Panc1 (cell line): ENCODE measurements at regions not wholly inside any gene's neighbourhood (a gene's known extent, or its start where the extent isn't known, plus 50 kb on each side); places are given as distances from the start of the nearest gene placed in this dataset.

ENCODE experiments used
- ATAC-seq: fragments of 200-7000 bp; cut with Tn5 transposase; 2 replicates; pipeline ENCODE4 v1.9.1; 2020; ENCODE audit warnings: mild to moderate bottlenecking, moderate library complexity
- BruUV-seq: library from RNA; stranded (reverse); fragments of 400-500 nt; replicated peaks from 2 replicates; lab custom pipeline; 2021; lab: Mats Ljungman, UMichigan
- CTCF ChIA-PET: fragments of 300-600 bp; sonication (Branson Sonifier 250); formaldehyde crosslinking; loops from one replicate; lab custom pipeline; 2022; ENCODE audit warnings: antibody characterized with exemption; lab: Charles Lee
- POLR2A ChIA-PET: fragments of 300-600 bp; sonication (Branson Sonifier 250); formaldehyde crosslinking; loops from one replicate; lab custom pipeline; 2022; ENCODE audit warnings: antibody characterized with exemption; lab: Charles Lee
- DNase-seq: peaks from one replicate; pipeline ENCODE4 v3.0.0-alpha.2; 2010; ENCODE audit warnings: low read depth, low spot score
- H3K27ac ChIP-seq: 2 replicates; pipeline ENCODE4 v1.5.1; 2011; ENCODE audit warnings: mild to moderate bottlenecking, low read length, inconsistent platforms
- H3K27me3 ChIP-seq: fragments of 200-500 bp; sonication (Bioruptor generic); 2 replicates; pipeline ENCODE4 v1.6.0; 2014; ENCODE audit warnings: low read length, inconsistent platforms; ENCODE audit not compliant: control insufficient read depth, insufficient read depth
- H3K36me3 ChIP-seq: fragments of 200-500 bp; sonication (Bioruptor generic); 2 replicates; pipeline ENCODE4 v1.5.1; 2014; ENCODE audit warnings: inconsistent platforms, mild to moderate bottlenecking, low read length, moderate library complexity; ENCODE audit not compliant: control insufficient read depth, insufficient read depth
- H3K4me1 ChIP-seq: 2 replicates; pipeline ENCODE4 v1.5.1; 2011; ENCODE audit warnings: inconsistent platforms, mild to moderate bottlenecking, low read length, moderate library complexity; ENCODE audit not compliant: control insufficient read depth, insufficient read depth
- H3K4me3 ChIP-seq, 2 experiments: 2 replicates each; pipeline ENCODE4 v1.5.1; 2011 to 2012; ENCODE audit warnings: low read depth in 2 of 2, low read length in 2 of 2, mild to moderate bottlenecking in 2 of 2, inconsistent platforms in 1 of 2, moderate library complexity in 1 of 2
- H3K9me3 ChIP-seq: fragments of 200-500 bp; sonication (Bioruptor generic); 2 replicates; pipeline ENCODE4 v1.5.1; 2014; ENCODE audit warnings: low read depth, mild to moderate bottlenecking, inconsistent platforms, low read length, moderate library complexity; ENCODE audit not compliant: control insufficient read depth, insufficient read depth
- POLR2AphosphoS5 ChIP-seq: IDR thresholded peaks from 2 replicates; pipeline ENCODE4 v1.6.1; 2012; ENCODE audit warnings: mild to moderate bottlenecking, low read depth, low read length, moderate library complexity
- SIN3A ChIP-seq: IDR thresholded peaks from 2 replicates; pipeline ENCODE4 v1.6.1; 2012; ENCODE audit warnings: low read depth, mild to moderate bottlenecking, low read length, moderate library complexity, borderline replicate concordance; ENCODE audit not compliant: insufficient read depth
- TCF7L2 ChIP-seq: IDR thresholded peaks from 2 replicates; pipeline ENCODE4 v1.6.1; 2011; ENCODE audit warnings: mild to moderate bottlenecking, low read depth, low read length, inconsistent platforms
- in situ Hi-C: cut with HindIII; loops from 2 replicates; pipeline ENCODE4 v1.10.0; 2016; ENCODE audit warnings: low sequenced_read_pairs, low pct_unique_long_range_greater_than_20kb
- intact Hi-C: fragments of 100-400 bp; cut with micrococcal nuclease; formaldehyde crosslinking; loops from one replicate; pipeline ENCODE4 v1.10.0; 2022; ENCODE audit not compliant: unreplicated experiment
- TF ChIP-seq, protein P1 (sequence below): fragments of 450-650 bp; IDR thresholded peaks from 2 replicates; pipeline ENCODE4 v1.5.1; 2017; ENCODE audit warnings: mild to moderate bottlenecking
- TF ChIP-seq, protein P2 (sequence below), 2 experiments: IDR thresholded peaks; 2 replicates each; pipeline ENCODE4 v1.6.1; 2011 to 2012; ENCODE audit warnings: low read depth in 2 of 2, control low read depth in 1 of 2, low read length in 1 of 2, mild to moderate bottlenecking in 1 of 2, moderate library complexity in 1 of 2; ENCODE audit not compliant: insufficient read depth in 1 of 2

DNA sequence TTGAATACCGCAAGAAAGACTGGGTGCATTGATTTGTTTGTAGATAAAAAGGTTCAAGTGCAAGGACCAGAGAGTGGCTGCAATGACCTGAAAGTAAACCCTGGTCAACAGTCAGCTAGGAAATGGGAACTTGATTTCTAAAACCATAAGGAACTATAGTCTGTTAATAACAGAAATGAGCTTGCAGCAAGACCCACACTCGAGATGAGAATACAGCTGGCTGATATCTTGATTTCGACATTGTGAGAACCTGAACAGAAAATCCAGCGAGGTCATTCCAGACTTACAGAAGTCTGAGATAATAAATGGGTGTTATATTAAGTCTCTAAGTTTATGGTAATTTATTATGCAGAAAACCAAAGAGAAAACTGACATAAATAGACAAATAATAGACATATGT lies 177.3 kb downstream of the NFKBIZ start:
- CTCF ChIA-PET: no interaction called here
- ATAC-seq (no peak), DNase-seq (no peak)
- Histone ChIP-seq H3K4me3 (no peak overlapping the region), H3K4me1 (no peaks in the 10 kb centered on the region), H3K36me3 (no peaks in the 10 kb centered on the region), H3K27ac (no peak overlapping the region), H3K27me3 (no peaks in the 10 kb centered on the region), H3K9me3 (peaks cover 6% of the 10 kb centered on the region; the same call in 1 of the 2 replicates)
- intact Hi-C loops: no loop called here
- POLR2A ChIA-PET: no interaction called here
- no peak for TF ChIP-seq POLR2AphosphoS5
- BruUV-seq: no TSS peak
- in situ Hi-C loops: no loop called here

DNA sequence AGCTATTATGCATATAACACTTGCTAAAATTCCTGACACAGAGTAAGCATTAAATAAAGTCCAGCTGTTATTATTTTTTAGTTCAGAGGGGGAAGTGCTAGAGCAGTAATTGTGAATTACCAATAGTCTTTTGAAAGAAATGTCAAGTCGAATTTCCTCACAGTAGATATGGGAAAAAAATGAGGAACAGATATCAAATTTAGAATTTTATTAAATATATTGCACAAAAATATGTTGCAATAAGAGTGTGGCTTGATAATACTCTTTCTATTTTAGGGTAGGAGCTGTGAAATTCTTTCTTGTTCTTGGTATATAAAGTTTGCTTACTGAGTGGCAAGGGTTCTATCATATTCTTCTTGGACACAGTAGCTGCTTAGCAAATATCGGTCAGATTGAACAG lies 181.3 kb downstream of the NFKBIZ start:
- intact Hi-C loops: no loop called here

DNA sequence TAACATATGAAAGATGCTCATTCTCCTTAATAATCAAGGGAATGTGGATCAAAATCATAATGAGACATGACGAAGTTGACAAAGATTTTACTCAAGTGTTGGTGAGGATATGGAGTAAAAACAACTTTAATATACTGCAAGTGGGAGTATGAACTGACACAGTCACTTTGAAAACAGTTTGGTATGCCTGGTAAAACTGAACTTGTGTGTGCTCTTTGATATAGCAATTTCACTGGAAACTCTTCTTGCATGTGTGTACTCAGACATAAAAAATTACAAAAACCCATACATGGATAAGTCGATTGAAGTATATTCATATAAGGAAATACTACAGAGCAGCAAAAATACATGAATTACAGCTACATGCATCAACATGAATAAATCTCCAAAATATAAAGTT lies 182.5 kb downstream of the NFKBIZ start:
- H3K4me3 ChIP-seq: no peak overlapping the region
- ATAC-seq (no peak), DNase-seq (no peak)
- no peaks in the 10 kb centered on the region for H3K4me1 ChIP-seq
- BruUV-seq: no TSS peak
- CTCF ChIA-PET: no interaction called here
- POLR2A ChIA-PET: no interaction called here
- no peaks in the 10 kb centered on the region for H3K27me3 ChIP-seq
- no peak overlapping the region for H3K27ac ChIP-seq
- in situ Hi-C loops (no loop called here), intact Hi-C loops (no loop called here)
- H3K9me3 ChIP-seq: peaks cover 6% of the 10 kb centered on the region; the same call in 1 of the 2 replicates
- TF ChIP-seq, protein P1, sequence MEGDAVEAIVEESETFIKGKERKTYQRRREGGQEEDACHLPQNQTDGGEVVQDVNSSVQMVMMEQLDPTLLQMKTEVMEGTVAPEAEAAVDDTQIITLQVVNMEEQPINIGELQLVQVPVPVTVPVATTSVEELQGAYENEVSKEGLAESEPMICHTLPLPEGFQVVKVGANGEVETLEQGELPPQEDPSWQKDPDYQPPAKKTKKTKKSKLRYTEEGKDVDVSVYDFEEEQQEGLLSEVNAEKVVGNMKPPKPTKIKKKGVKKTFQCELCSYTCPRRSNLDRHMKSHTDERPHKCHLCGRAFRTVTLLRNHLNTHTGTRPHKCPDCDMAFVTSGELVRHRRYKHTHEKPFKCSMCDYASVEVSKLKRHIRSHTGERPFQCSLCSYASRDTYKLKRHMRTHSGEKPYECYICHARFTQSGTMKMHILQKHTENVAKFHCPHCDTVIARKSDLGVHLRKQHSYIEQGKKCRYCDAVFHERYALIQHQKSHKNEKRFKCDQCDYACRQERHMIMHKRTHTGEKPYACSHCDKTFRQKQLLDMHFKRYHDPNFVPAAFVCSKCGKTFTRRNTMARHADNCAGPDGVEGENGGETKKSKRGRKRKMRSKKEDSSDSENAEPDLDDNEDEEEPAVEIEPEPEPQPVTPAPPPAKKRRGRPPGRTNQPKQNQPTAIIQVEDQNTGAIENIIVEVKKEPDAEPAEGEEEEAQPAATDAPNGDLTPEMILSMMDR: no peak
- TF ChIP-seq, protein P2, sequence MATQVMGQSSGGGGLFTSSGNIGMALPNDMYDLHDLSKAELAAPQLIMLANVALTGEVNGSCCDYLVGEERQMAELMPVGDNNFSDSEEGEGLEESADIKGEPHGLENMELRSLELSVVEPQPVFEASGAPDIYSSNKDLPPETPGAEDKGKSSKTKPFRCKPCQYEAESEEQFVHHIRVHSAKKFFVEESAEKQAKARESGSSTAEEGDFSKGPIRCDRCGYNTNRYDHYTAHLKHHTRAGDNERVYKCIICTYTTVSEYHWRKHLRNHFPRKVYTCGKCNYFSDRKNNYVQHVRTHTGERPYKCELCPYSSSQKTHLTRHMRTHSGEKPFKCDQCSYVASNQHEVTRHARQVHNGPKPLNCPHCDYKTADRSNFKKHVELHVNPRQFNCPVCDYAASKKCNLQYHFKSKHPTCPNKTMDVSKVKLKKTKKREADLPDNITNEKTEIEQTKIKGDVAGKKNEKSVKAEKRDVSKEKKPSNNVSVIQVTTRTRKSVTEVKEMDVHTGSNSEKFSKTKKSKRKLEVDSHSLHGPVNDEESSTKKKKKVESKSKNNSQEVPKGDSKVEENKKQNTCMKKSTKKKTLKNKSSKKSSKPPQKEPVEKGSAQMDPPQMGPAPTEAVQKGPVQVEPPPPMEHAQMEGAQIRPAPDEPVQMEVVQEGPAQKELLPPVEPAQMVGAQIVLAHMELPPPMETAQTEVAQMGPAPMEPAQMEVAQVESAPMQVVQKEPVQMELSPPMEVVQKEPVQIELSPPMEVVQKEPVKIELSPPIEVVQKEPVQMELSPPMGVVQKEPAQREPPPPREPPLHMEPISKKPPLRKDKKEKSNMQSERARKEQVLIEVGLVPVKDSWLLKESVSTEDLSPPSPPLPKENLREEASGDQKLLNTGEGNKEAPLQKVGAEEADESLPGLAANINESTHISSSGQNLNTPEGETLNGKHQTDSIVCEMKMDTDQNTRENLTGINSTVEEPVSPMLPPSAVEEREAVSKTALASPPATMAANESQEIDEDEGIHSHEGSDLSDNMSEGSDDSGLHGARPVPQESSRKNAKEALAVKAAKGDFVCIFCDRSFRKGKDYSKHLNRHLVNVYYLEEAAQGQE (IDR thresholded peaks at IDR 0.05; ENCODE audit: insufficient read depth in 1 of 2, low read depth in 2 of 2, low read length in 1 of 2): no peak
- TF ChIP-seq TCF7L2 (no peak), SIN3A (no peak), POLR2AphosphoS5 (no peak)
- no peaks in the 10 kb centered on the region for H3K36me3 ChIP-seq

More for the DNA sequence above, 181.3 kb downstream of the NFKBIZ start:
- peaks cover 6% of the 10 kb centered on the region; the same call in 1 of the 2 replicates for H3K9me3 ChIP-seq
- H3K4me1 ChIP-seq: no peaks in the 10 kb centered on the region
- no peak for ATAC-seq
- H3K27ac ChIP-seq: no peak overlapping the region
- in situ Hi-C loops: no loop called here
- POLR2A ChIA-PET: no interaction called here
- H3K4me3 ChIP-seq: no peak overlapping the region
- H3K27me3 ChIP-seq: no peaks in the 10 kb centered on the region
- CTCF ChIA-PET: no interaction called here
- no TSS peak for BruUV-seq
- H3K36me3 ChIP-seq: no peaks in the 10 kb centered on the region
- TF ChIP-seq POLR2AphosphoS5 (no peak), SIN3A (no peak), TCF7L2 (no peak)
- TF ChIP-seq, protein P1: no peak
- TF ChIP-seq, protein P2 (IDR thresholded peaks at IDR 0.05; ENCODE audit: insufficient read depth in 1 of 2, low read depth in 2 of 2, low read length in 1 of 2): no peak
- DNase-seq: no peak
